HG03064 (cell line): ENCODE measurements at regions not wholly inside any gene's neighbourhood (a gene's known extent, or its start where the extent isn't known, plus 50 kb on each side); places are given as distances from the start of the nearest gene placed in this dataset.

ENCODE experiments used
- ATAC-seq: cut with Tn5 transposase; IDR thresholded peaks from one replicate; pipeline ENCODE4 v1.9.1; 2021; ENCODE audit warnings: low read depth; ENCODE audit not compliant: unreplicated experiment

DNA sequence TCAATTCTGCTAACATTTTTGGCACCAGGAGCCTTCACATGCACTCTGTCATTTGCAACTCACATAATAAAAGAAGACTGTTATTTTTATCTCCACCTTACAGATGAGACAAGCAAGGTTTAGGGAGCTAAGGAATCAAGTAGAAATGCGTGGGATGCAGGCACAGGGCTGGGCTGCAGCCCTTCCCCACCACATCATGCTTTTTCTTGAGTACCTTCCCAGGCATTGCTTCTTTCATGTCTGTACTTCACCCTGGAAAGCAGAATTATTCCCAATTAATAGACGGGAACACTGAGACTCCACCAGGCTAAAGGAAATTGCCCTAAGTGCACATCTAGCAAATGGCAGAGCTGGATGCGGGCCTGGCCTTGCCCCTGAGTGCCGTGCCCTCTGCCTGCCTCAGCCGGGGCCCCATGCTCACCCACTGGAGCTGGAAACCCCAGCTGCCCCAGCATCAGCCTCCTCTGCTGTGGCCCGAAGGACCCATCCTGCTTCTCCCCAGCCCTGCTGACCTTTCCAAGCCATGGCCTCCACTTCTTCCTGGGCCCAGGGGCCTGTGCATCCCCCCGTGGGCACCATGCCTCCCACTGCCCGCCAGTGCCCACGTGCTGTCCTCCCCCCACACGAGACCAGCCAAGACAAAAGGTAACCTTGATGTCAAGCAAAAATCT lies 257.5 kb downstream of the TOMM20 start:
- no peak for ATAC-seq

DNA sequence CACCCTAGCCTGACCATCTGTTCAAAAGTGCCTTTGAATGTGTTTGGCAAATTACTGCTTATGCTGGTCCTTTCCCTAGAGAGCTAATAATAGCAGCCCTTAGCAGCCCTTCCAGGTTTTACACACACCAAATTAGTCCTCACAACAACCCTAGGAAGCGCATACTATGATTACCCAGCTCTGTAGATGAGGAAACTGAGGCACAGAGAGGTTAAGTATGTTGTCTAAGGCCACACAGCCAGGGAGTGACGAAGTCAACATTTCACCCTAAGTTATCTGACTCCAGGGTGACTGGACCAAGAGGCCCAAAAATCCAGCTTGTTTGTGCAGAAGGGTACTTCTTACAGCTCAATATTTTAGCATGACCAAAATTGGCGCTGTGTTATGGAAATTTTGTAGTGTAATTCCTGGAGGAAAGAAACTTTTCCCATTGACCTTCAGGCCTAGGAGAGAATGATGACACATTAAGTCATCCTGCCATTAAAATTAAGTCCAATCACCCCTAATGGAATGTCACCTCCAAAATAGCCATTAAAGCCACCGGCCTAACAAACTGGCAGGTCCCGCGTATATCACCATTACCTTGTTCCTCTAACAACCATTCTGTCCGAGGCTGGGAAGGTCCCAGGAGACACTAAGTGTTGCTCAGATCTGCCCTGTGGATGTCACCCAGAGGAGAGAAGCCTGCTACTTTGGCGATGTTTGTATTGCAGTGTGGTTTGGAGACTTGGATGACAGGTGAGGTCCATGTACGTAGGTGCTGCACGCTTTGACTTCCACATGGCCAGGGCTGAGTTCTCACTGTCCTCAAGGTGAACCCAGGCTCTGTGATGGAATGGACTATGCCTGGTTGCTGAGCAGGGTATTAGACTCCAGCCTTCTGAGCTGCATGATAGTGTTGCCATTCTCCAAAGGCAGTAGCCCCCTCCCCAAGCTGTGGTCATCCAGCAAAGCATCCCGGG lies 258.3 kb downstream of the TOMM20 start:
- ATAC-seq: no peak

DNA sequence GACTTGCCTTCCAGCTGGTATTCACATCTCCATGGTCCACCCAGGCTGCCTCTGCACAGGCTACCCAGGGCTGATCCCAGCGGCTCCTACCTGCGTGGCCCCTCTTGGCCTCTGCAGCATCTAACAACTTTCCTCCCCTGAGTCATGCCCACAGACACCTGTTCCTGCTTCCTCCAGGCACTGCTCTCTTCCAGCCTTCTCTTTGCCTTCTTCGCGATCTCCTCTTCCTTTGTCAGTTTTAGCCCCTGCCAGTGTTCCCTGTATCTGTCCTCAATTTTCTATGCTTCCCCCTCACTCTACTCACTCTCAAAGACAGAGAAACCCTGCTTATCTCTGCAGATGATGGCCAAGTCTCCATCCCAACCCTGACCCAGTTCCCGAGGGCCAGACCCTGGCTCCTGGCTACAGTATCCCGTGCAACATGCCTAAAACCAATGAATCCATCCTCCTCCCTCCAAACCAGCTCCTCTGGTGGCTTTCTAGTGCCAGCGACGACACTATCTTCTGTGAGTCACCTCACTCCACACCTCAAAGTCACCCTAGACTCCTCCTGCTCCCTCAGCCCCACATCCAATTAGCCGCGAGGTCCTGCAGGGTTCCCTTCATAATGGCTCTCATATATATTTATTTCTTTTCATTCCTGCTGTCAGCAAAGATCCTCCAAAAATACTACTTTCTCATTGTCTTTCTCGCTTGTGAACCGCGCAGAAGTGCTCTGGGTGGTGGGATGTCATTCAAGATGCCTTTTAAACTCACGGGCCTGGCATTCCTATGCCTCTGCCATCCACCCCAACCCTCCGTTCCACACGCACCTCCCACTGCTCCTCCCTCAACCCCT lies 259.2 kb downstream of the TOMM20 start:
- no peak for ATAC-seq

DNA sequence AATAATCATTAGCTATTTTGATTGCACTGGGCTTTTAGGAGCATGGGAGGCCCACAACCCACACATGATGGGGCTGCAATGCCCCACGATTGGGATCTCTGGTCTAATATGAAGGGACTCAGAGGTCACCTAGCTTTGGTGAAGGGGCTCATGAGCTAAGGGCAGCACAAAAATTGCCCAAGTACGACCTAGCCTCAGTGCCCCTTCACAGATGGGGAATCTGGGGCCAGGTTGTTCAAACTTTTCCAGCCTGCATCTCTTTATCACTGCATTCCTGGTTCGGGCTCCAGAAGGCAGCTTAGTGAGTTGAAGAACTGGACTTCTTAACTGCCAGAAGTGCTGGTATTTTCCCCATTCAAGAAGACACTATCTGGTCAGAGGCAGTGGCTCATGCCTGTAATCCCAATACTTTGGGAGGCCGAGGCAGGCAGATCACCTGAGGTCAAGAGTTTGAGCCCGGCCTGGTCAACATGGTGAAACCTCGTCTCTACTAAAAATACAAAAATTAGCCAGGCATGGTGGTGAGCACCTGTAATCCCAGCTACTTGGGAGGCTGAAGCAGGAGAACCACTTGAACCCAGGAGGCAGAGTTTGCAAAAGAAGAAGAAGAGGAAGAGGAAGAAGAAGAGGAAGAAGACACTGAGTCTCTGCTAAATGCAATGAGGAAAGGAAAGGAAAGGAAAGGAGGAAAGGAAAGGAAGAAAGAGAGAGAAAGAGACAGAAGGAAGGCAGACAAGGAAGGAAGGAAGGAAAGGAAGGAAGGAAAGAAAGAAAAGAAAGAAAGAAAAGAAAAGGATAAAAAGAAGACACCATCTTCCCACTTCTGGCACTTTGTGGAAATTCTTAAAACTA lies 258.5 kb upstream of the IRF2BP2 start:
- no peak for ATAC-seq

DNA sequence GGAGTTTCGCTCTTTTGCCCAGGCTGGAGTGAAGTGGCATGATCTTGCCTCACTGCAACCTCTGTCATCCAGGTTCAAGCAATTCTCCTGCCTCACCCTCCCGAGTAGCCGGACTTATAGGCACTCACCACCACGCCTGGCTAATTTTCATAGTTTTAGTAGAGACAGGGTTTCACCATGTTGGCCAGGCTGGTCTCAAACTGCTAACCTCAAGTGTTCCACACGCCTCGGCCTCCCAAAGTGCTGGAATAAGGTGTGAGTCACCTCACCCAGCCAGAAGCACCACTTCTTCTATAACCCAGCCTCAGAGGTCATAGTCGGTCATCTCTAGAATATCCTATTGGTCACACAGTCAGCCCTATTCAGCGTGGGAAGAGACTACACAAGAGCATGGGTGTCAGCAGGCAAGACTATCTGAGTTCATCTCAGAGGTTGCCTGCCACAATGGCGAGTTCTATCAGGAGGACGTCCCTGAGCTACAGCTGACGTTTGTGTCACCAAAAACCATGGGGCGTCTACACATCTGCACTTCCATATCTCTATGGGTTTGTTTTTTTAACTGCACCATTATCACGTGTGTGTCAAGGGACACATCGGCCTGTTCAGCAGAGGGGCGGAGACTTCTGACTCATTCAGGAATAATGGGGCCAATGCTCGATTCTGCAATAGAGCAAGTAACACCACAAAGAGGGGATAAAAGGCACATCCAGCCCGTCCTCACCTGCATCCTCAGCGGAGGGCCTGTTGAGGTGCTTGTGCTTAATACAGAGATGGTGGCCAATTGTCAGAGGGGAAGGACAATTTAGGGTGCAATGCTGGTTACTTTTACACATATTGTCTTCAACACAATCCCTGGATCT lies 256.3 kb upstream of the IRF2BP2 start:
- ATAC-seq: no peak

DNA sequence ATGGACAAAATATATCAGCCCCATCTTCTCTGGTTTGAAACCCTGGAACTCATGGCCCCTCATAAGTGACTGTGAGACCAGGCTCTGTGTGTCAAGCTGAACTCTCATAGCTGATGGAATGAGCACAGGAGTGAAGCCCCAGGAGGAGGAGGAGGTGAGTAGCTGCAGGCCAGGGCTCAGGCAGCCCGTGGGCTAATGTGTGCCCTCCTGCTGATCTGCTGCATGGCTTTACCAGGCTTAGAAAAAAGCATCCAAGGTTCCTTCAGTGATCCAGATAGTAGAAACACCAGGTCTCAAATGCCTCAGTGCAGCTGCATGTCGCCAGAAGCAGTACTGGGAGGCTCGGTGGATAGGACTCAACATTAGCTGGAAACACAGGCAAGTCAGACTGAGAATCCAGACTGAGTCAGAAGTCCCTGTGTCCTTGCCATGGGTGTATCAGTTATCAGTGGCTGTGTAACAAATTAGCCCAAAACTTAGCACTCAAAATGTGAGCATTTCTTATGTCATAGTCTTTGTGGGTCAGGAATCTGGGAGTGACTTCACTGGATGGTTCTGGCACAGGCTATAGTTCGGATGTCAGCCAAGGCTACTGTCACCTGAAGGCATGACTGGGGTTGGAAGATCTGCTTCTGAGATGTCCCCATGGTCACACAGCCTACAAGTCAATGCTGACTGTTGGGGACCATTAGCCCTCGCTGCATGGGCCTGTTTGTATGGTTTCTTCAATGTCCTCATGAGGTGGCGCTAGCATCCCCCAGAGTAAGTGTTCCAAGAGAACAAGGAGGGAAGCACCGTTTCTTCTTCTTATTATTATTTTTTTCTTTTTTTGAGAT lies 255.4 kb upstream of the IRF2BP2 start:
- ATAC-seq: no peak

DNA sequence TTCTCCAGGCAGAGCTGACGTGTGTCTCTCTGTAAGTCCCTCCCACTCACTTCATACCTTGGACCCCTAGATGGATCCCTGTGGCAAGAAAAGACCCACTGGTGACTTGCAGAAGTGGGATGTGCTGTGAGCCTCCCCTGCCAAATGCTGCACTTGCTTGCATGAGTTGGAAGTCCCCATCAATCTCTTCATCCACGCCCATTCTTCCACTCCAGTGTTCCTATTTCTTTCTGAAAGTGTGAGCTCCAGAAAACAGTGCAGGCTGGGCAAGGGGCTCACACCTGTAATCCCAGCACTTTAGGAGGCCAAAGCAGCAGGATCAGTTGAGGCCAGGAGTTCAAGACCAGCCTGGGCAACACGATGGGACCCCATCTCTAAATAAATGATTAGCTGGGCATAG lies 254.1 kb upstream of the IRF2BP2 start:
- no peak for ATAC-seq

DNA sequence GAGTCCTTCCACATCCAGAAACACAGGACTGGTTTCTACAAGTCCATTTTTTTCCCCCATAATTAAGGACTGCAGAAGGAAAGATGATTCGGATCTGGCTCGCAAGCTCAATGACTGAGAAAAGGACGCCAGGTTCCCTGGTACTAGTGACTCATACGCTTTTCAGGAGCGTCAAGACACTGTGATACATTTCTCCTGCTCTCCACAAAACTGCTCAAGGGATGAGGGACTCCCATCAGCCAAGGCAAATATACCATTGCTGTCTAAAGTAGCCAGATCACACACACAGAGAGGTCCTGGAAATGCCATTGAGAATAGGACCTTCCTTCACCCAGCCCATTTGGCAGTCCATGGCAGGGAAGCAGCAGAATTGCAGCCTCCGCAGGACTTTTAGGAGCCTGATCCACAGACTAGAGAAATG lies 253.6 kb upstream of the IRF2BP2 start:
- ATAC-seq: no peak

DNA sequence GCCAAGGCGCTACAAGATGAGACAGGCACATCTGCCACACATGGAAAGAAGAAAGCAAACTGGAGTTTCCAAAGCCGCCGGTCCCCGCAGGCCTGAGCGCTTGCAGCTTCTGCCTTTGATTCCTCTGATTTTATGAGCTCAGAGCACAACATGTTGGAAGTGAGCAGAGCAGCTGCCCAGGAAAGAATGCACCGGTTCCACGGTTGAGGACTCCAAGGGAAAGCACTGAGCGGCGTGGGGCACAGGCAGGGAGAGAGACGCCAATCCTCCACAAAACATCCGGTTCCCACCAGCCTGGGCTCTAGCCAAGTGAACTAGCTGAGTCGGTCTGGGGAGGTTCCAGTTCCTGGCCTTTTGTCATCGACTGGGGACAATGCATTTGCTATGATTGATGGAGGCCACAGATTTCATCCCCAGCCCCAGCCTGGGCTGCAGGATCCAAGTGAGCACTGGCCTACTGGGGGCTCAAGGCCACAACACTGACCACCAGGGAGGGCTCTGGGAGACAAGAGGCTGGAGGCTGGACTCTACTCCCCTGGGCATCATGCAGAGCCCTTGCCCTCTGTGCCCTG lies 253.1 kb upstream of the IRF2BP2 start:
- ATAC-seq: no peak

DNA sequence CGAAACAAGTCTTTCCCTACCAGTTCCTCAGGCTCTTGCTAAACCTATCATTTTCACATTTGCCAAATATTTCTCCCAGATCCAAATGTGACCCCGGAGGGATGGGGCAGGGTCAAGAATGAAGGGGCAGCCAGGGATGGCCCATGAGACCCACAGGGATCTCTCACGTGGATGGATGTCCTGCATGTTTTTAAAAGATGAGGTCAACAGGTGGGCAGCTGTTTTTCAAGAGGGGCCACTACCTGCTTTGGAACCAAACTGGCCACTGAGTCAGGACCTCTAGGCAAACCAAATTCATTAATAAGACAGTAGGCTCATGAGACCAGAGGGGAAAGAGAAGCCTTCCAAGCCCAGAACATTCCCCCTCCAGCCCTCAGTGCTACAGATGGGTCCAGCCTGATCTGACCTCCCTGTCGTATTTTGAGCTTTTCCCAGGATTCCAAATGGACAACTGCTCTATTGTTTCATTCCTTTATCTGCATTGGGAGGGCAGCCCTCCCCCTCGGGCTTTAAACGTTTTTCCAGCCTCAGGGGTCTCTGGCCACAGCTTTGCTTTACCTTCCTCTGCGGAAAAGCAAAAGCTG lies 252.5 kb upstream of the IRF2BP2 start:
- no peak for ATAC-seq

DNA sequence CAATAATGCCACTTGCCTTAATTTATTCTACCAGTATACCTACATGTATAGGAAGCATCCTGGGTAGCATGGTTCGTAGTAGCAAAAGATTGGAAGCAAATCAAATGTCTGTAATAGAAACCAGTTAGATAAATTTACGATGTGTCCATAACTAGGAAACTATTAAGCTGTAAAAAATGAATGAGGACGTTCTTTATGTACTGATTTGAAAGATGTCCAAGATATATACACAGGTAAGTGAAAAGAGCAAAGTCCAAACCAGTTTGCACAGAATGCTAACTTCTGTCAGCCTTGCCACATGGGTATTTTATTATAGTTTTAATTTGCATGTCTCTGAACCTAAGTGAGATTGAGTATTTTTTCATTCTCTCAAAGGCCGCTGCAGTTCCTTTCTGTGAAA lies 251.8 kb upstream of the IRF2BP2 start:
- no peak for ATAC-seq

DNA sequence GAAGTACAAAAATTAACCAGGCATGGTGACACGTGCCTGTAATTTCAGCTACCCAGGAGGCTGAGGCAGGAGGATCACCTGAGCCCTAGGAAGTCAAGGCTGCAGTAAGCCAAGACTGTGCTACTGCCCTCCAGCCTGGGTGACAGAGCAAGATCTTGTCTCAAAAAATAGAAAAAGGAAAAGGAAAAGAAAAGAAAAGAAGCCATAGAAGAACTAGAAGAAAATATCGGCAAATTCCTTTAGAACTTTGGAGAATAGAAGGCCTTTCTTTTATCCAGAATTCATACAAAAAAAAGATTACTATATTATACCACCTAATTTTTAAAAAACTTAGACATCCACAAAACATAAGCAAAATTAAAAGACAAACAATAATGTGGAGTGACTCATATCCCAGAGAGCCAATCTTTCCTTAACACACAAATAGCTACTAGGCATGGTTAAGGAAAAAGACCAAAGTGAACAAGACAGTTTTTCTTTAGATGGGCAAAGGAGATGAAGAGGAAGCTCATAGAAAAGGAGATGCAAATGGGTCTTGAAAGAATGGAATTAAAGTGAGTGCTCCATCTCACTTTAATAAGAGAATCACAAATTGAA lies 251.1 kb upstream of the IRF2BP2 start:
- ATAC-seq: no peak

DNA sequence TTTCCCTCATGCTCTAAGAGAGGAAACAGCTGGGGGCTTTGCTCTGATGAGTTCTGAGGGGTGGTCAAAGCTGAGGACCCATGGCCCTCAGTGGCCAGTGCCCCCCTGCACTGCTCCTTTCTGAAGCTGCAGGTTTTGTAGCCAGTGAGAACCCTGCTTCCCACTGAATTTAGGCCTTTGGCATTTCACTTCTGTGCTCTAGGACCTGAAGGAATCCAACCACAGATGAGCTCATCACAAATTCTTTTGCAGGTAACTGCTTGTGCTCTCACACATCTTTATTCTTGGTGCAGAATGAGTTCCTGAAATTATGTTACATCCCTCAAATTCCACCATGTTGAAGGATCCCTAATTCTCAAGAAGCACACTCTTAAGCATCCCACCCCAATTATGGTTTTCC lies 248.7 kb upstream of the IRF2BP2 start:
- no peak for ATAC-seq

DNA sequence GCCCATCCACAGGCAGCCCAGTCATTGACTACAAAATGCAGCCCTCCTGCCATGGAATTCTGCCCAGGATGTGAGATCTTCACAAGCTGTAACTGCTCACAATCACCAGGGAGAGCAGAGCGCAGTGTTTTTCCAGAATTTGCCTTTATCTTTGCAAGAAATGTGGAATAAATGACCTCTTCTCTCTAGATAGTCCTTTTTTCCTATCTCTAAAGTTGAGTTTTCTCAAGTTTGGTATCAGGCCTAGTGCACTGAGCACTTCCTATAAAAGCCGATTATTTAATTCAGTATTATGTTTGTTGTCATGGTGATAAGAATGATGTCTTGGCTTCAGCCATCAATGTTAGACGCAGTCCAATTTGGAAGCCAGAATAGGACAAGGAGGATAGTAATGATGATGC lies 246.9 kb upstream of the IRF2BP2 start:
- ATAC-seq: no peak

DNA sequence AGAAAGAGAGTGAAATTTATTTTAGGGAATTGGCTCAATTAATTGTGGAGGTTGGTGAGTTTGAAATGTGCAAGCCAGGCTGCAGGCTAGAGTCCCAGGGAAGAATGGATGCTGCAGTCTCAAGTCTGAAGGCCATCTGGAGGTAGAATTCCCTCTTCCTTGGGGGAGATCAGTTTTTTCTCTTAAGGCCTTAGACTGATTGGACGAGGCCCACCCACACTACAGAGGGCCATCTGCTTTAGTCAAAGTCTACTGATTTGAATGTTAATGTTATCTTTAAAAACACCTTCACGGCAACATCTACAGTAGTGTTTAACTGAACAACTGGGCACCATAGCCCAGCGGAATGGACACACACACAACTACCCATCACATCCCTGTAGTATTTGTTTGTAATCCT lies 245.9 kb upstream of the IRF2BP2 start:
- ATAC-seq: no peak

DNA sequence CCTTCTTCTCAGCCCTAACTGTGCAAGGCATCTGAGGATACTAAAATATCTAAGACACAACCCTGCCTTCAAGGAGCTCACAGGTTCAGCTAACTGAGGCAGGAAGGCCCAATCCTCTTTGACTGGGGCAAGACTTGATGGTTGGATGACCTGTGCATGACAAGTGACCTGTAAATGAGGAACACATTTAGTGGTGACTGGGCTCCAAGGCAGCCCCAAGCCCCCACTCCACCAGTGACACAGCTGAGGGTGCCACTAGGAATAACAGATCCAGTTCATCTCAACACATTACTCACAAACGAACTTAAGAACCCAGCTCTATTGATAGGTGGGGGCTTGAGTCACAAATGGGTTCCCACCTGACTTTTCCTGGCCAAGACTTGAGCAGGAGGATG lies 244.7 kb upstream of the IRF2BP2 start:
- ATAC-seq: no peak

DNA sequence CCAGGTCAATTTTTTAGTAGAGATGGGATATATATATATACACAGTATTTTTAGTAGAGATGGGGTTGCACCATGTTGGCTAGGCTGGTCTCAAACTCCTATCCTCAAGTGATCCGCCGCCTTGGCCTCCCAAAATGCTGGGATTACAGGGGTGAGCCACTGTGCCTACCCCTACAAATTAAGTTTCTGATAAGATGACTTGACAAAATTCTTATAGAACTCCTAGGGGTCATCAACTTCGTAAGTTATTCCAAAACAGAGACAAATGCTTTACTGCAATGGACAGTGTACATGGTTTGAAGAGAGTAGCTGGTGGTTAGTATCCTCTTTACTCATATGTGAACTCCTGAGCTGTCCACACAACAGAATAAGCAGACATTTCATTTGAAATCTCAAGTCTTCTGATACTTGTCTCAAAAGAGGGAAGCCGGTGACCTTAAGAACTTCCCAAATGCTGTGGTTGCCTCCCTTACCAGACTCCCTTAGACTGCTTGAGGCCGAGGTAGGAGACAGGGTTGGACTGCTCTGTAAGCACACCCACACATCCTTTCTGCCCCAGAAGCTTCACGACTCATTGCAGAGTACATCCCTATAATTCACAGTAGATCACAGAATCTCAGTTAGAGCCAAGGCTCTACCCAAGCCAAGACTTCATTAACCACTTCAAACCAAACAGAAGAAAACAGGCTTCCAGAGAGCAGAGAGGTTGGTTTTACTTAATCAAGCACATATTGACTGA lies 244.1 kb upstream of the IRF2BP2 start:
- ATAC-seq: no peak
